ENCODE measurements at regions not wholly inside any gene's neighbourhood (a gene's known extent, or its start where the extent isn't known, plus 50 kb on each side); places are given as distances from the start of the nearest gene placed in this dataset.
"Not testable (repeated sequence)": the region's sequence is repeated elsewhere in the genome, so short reads cannot be mapped to it uniquely, and the experiment has no call there.

DNA sequence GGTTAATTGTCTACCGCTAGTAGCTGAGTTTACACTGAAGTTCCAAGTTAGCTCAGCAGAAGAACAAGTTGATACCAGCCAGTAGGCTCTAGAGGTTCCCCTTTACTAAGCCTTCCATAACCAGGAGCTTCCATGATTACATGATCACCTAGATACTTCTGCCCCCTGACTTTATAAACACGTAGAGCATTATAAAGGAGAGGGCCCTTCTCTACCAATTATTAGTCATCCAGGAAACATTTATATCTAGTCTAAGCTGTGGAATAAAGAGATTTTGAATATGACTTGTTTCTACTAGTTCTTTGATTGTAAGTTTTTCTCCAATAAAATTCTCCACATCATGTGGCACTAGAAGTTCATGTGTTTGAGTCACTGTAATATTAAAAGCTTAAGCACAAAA is 818.1 kb upstream of the PCDH10 start:
- no peak for TF ChIP-seq ZNF274 (IDR thresholded peaks at IDR 0.05; ENCODE audit: low read depth, low read length)
- no peak overlapping the region for H3K4me3 ChIP-seq (ENCODE audit: low read length)

DNA sequence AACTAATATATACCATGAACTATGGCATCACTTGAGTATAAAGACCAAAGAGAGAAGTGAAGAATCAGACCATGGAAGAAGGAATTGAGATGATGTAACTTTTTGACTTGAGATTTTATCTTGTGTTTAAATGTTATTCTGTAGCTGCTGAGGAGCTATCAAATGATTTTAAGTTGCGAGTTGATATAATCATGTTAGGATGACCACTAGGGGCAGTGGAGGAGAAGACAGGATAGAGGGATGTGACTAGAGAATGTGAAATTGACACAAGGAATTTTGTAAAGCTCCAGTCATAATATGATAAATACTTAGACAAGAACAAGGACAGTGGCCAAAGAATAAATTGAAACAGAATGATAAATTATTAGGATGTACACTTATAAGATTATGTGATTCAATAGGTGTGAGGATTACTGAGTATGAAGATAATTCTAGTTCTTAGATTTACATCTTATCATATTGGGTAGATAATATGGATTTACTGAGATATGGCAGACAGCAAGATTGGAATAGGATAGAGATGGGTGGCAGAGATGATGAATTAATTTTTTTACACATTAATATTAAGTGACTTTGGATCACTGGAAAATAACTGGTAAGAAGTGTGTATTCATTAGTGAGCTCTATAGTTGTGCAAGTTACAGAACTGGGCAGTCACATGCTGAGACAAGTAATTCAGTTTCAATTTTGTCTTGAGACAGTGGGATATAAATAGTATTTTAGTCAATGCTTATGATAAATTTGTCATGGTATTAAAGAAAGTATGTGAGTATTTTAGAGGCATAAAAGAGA is 816.0 kb upstream of the PCDH10 start:
- no peak overlapping the region for H3K4me3 ChIP-seq (ENCODE audit: low read length)
- TF ChIP-seq ZNF274 (IDR thresholded peaks at IDR 0.05; ENCODE audit: low read depth, low read length): no peak

DNA sequence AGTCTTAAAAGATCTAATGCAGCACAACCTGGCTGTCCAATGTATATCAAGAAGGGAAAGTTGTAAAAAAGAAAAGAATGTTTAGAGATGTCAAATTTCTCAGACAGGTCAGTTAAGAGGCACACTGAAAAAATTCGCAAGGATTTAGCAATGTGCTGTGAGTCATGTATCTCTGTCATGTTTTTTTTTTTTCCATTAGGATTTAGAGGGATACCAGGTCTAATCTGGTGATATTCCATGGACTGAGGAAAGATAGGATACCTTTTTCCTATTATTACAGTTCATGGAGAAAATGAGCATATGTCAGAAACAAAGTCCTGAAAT is 815.4 kb upstream of the PCDH10 start:
- no peak overlapping the region for H3K4me3 ChIP-seq (ENCODE audit: low read length)
- no peak for TF ChIP-seq ZNF274 (IDR thresholded peaks at IDR 0.05; ENCODE audit: low read depth, low read length)

DNA sequence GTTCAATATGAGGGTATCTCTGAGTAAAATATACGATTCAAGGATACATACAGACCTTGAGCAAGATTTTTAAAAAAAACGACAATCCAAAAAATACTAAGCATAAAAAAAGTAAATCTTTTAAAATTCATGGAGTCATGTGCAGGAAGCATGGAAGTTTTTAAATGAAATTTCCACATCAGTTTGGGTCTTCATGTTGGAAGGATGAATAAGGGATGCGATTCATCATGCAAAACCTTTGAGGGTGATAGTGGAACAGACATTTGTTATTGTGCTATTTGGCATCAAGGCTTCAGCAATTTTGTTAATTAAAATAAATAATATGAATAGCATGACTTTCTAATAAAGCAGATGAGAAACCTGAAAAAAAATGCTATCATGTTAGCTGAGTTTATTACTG is 815.0 kb upstream of the PCDH10 start:
- TF ChIP-seq ZNF274 (IDR thresholded peaks at IDR 0.05; ENCODE audit: low read depth, low read length): no peak
- H3K4me3 ChIP-seq (ENCODE audit: low read length): no peak overlapping the region

- no peak overlapping the region for H3K4me3 ChIP-seq (ENCODE audit: low read length)
- TF ChIP-seq ZNF274 (IDR thresholded peaks at IDR 0.05; ENCODE audit: low read depth, low read length): no peak
These were observed 803.9 kb upstream of the PCDH10 start for GRCh38 chr4:132344924-132345828.

- no peak overlapping the region for H3K4me3 ChIP-seq (ENCODE audit: low read length)
- TF ChIP-seq ZNF274 (IDR thresholded peaks at IDR 0.05; ENCODE audit: low read depth, low read length): no peak
These were observed 803.1 kb upstream of the PCDH10 start for GRCh38 chr4:132346016-132346415.

DNA sequence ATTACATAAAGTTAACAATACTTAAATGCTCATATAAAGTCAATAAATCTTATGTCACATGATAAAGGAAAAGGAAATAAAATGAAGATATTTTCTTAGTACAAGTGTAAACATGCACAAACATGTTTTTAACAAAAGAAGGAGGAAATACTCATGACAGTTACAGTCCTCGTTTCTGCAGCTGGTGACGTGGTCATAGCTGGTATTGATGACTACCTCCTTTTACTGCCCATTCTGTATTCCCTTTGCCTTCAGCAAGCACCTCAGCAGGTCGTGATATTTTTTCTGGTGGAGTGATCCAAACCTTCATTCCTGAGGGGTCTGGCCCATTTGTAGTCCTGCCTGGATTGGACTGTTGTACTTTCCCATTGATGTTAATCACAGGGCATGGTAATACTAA is 797.5 kb upstream of the PCDH10 start:
- H3K4me3 ChIP-seq (ENCODE audit: low read length): not testable (repeated sequence)

DNA sequence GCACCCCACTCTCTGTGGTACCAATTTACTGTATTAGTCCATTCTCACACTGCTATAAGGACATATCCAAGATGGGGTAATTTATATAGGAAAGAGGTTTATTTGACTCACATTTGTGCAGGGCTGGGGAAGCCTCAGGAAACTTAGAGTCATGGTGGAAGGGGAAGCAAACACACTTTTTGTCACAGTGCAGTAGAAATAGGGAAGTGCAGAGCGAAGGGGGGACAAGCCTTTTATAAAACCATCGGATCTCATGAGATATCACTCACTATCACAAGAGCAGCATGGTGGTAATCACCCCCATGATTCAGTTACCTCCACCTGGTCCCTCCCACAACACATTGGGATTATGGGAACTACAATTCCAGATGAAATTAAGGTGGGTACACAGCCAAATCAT is 766.9 kb upstream of the PCDH10 start:
- TF ChIP-seq ZNF274 (IDR thresholded peaks at IDR 0.05; ENCODE audit: low read depth, low read length): no peak
- no peak overlapping the region for H3K4me3 ChIP-seq (ENCODE audit: low read length)

DNA sequence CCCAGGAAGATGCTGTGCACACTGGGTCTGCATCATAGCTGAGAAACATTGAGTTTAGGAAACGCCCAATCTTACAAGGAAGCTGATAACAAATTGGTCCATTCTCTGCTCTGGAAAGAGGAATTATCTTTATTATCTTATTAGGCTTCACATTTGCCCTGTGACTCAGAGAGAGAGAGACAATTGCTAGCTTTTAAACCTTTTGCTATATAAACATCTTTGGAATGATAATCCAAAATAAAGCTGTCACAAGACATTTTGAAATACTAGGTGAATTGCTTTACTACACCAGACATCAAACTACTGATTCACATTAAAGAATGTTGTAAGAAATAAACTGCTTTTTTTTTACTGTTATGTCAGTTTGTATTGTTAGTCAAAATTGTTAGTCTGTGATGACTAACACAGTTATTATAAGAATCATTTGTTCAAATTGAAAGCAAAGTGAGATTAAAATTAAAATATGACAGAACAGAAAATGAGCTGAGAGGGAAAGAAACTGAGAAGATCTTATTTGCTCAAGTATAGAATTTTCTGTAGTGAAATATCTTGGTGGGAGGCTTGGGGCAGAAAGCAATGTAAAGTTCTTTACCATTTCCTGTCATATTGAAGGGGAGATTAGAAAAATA is 765.4 kb upstream of the PCDH10 start:
- no peak overlapping the region for H3K4me3 ChIP-seq (ENCODE audit: low read length)
- TF ChIP-seq ZNF274 (IDR thresholded peaks at IDR 0.05; ENCODE audit: low read depth, low read length): no peak

- TF ChIP-seq ZNF274 (IDR thresholded peaks at IDR 0.05; ENCODE audit: low read depth, low read length): no peak
These were observed 764.4 kb upstream of the PCDH10 start for GRCh38 chr4:132384709-132385108.

DNA sequence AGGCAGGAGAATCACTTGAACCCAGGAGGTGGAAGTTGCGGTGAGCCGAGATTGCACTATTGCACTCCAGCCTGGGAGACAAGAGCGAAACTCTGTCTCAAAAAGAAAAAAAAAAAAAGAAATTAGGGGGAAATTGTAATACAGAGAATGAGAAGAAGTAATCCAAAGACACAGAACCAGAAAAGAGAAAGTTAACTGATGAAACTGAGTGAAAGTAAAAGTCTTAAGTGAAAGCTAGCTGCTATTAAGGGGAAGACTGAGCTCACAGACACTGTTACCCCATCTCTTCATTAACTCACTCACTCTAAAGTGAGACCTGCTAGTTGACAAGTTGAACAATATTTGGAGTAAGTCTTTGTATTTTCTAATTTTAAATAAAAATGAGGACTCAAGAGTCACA is 763.0 kb upstream of the PCDH10 start:
- TF ChIP-seq ZNF274 (IDR thresholded peaks at IDR 0.05; ENCODE audit: low read depth, low read length): no peak

More at GRCh38 chr4:132384709-132385108, 764.4 kb upstream of the PCDH10 start:
- H3K4me3 ChIP-seq (ENCODE audit: low read length): no peak overlapping the region

GRCh38 chr4:132387060-132387459 is 762.0 kb upstream of the PCDH10 start:
- TF ChIP-seq ZNF274 (IDR thresholded peaks at IDR 0.05; ENCODE audit: low read depth, low read length): no peak
- no peak overlapping the region for H3K4me3 ChIP-seq (ENCODE audit: low read length)

More for the DNA sequence above, 763.0 kb upstream of the PCDH10 start:
- no peak overlapping the region for H3K4me3 ChIP-seq (ENCODE audit: low read length)

- H3K4me3 ChIP-seq (ENCODE audit: low read length): no peak overlapping the region
- TF ChIP-seq ZNF274 (IDR thresholded peaks at IDR 0.05; ENCODE audit: low read depth, low read length): no peak
These were observed 753.5 kb upstream of the PCDH10 start for GRCh38 chr4:132395561-132395960.

GRCh38 chr4:132396636-132397035 is 752.5 kb upstream of the PCDH10 start:
- no peak for TF ChIP-seq ZNF274 (IDR thresholded peaks at IDR 0.05; ENCODE audit: low read depth, low read length)
- no peak overlapping the region for H3K4me3 ChIP-seq (ENCODE audit: low read length)

DNA sequence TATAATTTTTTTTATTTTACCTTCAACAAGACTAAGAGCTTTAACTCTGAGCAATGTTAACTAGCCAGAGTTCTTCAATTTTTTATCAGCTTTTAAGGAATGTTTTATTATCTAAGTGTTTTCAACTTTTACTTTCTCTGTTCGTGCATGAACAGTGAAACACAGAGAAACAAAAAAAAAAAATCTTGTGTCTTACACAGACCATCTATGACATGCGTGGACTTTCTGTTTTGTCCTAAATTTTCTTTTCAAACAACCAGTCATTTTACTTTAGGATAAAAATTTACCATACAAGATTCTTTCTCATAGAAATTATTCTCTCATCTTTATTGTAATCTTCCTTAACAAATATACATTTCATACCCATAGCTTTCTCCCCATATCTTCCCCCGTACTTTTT is 731.9 kb upstream of the PCDH10 start:
- TF ChIP-seq ZNF274 (IDR thresholded peaks at IDR 0.05; ENCODE audit: low read depth, low read length): no peak

More for the DNA sequence above, 731.9 kb upstream of the PCDH10 start:
- H3K4me3 ChIP-seq (ENCODE audit: low read length): no peak overlapping the region

Data from GM08714 (cell line).